Thyroid gland (tissue), 4 donors: ENCODE measurements at regions not wholly inside any gene's neighbourhood (a gene's known extent, or its start where the extent isn't known, plus 50 kb on each side); places are given as distances from the start of the nearest gene placed in this dataset.

Experiments
- DNase-seq, 2 donors: peaks; one replicate each; pipeline ENCODE4 v3.0.0-alpha.2; 2019
- H3K27ac ChIP-seq, 3 donors: fragments of 200-600 bp; sonication (generic); 1 replicate in 2 of 3; 2 replicates in 1 of 3; pipeline ENCODE4 v1.5.1; 2016 to 2019; ENCODE audit warnings: mild to moderate bottlenecking in 1 of 3, moderate library complexity in 1 of 3
- H3K27me3 ChIP-seq: fragments of 200-600 bp; sonication (generic); one replicate; pipeline ENCODE4 v1.5.1; 2019
- H3K36me3 ChIP-seq, 2 donors: fragments of 200-600 bp; sonication (generic); one replicate each; pipeline ENCODE4 v1.5.1; 2016 to 2019
- H3K4me1 ChIP-seq, 2 donors: fragments of 200-600 bp; sonication (generic); one replicate each; pipeline ENCODE4 v1.5.1; 2017 to 2019
- H3K4me3 ChIP-seq, 3 donors: fragments of 200-600 bp; sonication (generic); replicated peaks in 1 of 3; 1 replicate in 2 of 3; 2 replicates in 1 of 3; pipeline ENCODE4 v1.5.1; 2016; ENCODE audit warnings: mild to moderate bottlenecking in 1 of 3
- H3K9me3 ChIP-seq: fragments of 200-600 bp; sonication (generic); one replicate; pipeline ENCODE4 v1.5.1; 2017
- POLR2A ChIP-seq, 2 donors: fragments of 450-650 bp; IDR thresholded peaks; one replicate each; pipeline ENCODE4 v1.6.1; 2017; ENCODE audit warnings: antibody characterized with exemption in 2 of 2, mild to moderate bottlenecking in 2 of 2, moderate library complexity in 1 of 2
- WGBS, 2 donors: methylation state at CpG; one replicate each; pipeline ENCODE4 v1.1.5; 2017; 5-methylcytosine and 5-hydroxymethylcytosine counted together
- intact Hi-C: fragments of 100-400 bp; cut with DNase I; formaldehyde crosslinking; loops from one replicate; pipeline ENCODE4 v1.15.1; 2023
- TF ChIP-seq, protein P1 (sequence below), 6 experiments: fragments of 200-600 bp in 3 of 6; fragments of 450-650 bp in 3 of 6; sonication (generic) in 3 of 6; IDR thresholded peaks; one replicate each; pipeline ENCODE4 v1.5.1; 2016 to 2019; ENCODE audit warnings: antibody characterized with exemption in 6 of 6, mild to moderate bottlenecking in 2 of 6, inconsistent platforms in 1 of 6, moderate library complexity in 1 of 6

DNA sequence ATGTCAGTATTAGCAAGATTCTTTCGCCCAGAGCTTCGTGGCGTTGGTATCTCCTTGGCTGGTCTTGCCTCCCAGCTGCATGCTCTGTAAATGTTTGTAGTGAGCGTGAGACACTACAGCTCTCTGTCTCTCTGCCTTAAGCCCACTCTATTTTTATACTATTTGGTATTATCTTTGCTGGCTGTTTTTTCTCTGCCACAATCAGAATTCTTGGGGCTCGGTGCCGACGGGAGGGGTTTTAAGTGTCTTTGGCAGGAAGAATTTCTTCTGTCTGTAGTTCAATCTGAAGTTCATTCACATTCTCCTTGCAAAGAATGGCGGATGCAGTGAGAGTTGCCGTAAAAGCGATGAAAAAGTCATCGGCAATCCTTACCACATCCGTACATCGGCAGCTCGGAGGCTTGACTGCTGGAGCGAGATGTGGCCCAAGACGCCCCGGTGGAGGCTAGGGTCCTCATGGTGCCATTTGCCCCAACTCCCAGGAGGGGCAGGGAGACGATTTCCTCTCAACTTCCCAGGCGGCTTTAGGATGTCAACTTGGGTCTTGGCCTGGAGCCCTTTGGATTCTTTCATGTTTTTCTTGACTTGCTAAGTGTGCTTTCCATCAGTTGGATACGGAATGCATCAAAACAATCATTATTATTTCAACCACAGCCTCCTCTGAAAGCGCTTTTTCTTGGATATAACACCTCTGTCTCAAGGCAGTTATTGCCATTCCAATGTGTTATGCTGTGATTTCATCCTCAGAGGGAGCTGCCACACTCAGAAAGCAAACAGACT is 132.3 kb upstream of the SDK2 start:
- Histone ChIP-seq H3K9me3 (no peaks in the 10 kb centered on the region), H3K4me1 (no peaks in the 10 kb centered on the region), H3K36me3 (no peaks in the 10 kb centered on the region), H3K27ac (no peak overlapping the region), H3K27me3 (no peaks in the 10 kb centered on the region), H3K4me3 (no peak overlapping the region)
- 85 to 87% methylated on average over 21 of the region's 21 CpGs for WGBS, 2 donors
- no peak for DNase-seq
- no peak for TF ChIP-seq POLR2A (IDR thresholded peaks at IDR 0.05)
- TF ChIP-seq, protein P1, sequence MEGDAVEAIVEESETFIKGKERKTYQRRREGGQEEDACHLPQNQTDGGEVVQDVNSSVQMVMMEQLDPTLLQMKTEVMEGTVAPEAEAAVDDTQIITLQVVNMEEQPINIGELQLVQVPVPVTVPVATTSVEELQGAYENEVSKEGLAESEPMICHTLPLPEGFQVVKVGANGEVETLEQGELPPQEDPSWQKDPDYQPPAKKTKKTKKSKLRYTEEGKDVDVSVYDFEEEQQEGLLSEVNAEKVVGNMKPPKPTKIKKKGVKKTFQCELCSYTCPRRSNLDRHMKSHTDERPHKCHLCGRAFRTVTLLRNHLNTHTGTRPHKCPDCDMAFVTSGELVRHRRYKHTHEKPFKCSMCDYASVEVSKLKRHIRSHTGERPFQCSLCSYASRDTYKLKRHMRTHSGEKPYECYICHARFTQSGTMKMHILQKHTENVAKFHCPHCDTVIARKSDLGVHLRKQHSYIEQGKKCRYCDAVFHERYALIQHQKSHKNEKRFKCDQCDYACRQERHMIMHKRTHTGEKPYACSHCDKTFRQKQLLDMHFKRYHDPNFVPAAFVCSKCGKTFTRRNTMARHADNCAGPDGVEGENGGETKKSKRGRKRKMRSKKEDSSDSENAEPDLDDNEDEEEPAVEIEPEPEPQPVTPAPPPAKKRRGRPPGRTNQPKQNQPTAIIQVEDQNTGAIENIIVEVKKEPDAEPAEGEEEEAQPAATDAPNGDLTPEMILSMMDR (IDR thresholded peaks at IDR 0.05) = no peak
- intact Hi-C loops = no loop called here

DNA sequence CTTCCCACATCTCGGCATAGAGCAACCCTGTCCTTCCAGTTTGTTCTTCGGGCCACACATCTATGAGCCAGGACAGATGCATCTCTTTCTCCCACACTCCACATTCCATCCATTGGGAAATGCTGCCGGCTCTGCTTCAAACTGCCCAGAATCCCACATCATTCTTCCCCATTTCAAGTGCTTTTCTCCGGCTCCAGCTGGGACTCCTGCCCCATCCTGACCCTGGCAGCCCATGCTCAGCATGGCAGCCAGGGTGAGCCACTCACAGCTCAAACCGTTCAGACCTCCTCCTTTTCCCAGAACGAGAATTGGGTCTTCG is 132.8 kb upstream of the SDK2 start:
- no peaks in the 10 kb centered on the region for H3K4me1 ChIP-seq
- H3K9me3 ChIP-seq = no peaks in the 10 kb centered on the region
- intact Hi-C loops = no loop called here
- no peak for TF ChIP-seq POLR2A (IDR thresholded peaks at IDR 0.05)
- TF ChIP-seq, protein P1 (IDR thresholded peaks at IDR 0.05) = no peak
- H3K27ac ChIP-seq = no peak overlapping the region
- no peaks in the 10 kb centered on the region for H3K36me3 ChIP-seq
- no peaks in the 10 kb centered on the region for H3K27me3 ChIP-seq
- 61 to 70% methylated on average over 7 of the region's 7 CpGs for WGBS, 2 donors
- H3K4me3 ChIP-seq = no peak overlapping the region
- no peak for DNase-seq

DNA sequence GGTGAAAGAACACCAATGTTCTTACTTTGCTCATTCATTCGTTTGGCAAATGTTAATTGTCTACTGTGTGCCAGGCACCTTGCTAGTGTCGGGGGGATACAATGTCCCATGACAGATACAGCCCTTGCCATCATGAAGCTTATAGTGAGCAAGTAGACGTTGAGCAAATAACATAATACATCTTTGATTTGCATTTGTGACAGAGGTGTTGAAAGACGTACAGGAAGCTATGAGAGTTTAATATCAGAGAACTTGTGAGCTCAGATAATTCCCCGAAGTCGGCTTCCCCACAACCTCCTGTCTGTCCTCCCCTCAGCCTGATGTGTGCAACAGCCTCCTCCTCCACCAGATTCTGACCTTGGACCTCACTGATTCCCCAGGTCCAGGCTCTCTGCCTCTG is 138.0 kb upstream of the SDK2 start:
- no peak for TF ChIP-seq POLR2A (IDR thresholded peaks at IDR 0.05)
- TF ChIP-seq, protein P1 (IDR thresholded peaks at IDR 0.05) = no peak
- DNase-seq = no peak
- H3K9me3 ChIP-seq = no peaks in the 10 kb centered on the region
- no peak overlapping the region for H3K4me3 ChIP-seq
- no peak overlapping the region for H3K27ac ChIP-seq
- intact Hi-C loops = no loop called here
- no peaks in the 10 kb centered on the region for H3K36me3 ChIP-seq
- no peaks in the 10 kb centered on the region for H3K27me3 ChIP-seq
- WGBS, 2 donors = 53 to 65% methylated on average over 6 of the region's 6 CpGs
- H3K4me1 ChIP-seq = no peaks in the 10 kb centered on the region

DNA sequence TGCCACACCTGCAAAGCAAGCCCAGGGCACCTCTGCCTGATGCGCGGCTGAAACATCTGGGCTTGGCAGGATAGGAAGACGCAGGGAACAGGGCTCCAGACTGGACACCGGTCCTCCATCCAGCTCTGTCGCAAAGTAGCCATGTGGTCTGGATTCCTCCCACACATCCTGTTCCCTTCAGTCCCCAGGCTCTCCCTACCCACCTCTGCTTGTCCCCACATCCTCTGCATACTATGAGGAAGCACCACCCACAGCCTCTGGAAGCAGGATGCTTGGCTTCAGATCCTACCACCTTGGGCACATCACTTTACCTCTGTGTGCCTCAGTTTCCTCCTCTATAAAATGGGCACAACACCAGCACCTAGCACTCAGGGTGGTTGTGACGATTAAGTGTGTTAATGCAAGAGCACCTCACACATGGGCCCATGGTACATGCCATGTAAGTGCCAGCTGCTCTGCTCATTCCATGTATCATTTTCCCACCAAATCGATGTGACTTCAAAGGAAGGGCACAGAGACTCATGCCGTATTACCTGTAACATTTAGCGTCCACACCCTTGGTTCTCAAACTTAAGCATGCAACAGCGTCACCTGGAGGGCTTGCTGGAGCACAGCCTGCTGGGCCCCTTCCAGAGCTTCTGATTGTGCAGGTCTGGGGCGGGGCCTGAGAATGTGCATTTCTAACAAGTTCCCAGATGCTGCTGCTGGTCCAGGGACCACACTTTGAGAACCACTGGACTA is 138.6 kb upstream of the SDK2 start:
- Histone ChIP-seq H3K27me3 (no peaks in the 10 kb centered on the region), H3K4me1 (peaks cover 0 to 2% of the 10 kb centered on the region in 2 donors), H3K4me3 (no peak overlapping the region), H3K9me3 (no peaks in the 10 kb centered on the region), H3K36me3 (no peaks in the 10 kb centered on the region), H3K27ac (no peak overlapping the region)
- intact Hi-C loops = no loop called here
- TF ChIP-seq POLR2A (IDR thresholded peaks at IDR 0.05) = no peak
- TF ChIP-seq, protein P1 (IDR thresholded peaks at IDR 0.05) = no peak
- WGBS, 2 donors = 68 to 73% methylated on average over 9 to 11 of the region's 11 CpGs
- no peak for DNase-seq

DNA sequence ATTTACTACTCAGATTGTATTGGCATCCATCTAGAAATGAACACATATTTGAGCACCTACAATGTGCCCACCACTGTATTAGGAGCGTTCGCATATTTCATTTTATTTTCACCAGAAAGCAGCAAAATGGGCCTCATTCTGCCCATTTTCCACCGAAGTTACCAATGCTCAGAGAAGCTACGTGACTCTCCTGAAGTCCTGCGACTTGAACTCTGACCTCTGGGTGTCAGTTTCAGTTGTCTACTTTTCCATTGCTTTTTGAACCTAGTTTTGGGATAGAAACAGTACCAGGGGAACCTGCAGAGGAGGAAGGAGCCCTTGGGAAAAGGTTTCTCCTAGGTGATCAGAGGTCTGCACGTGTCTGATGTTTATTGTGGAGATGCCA is 139.1 kb upstream of the SDK2 start:
- TF ChIP-seq POLR2A (IDR thresholded peaks at IDR 0.05) = no peak
- TF ChIP-seq, protein P1 (IDR thresholded peaks at IDR 0.05) = no peak
- no peaks in the 10 kb centered on the region for H3K9me3 ChIP-seq
- H3K4me3 ChIP-seq = no peak overlapping the region
- H3K27ac ChIP-seq = no peak overlapping the region
- peaks cover 0 to 7% of the 10 kb centered on the region in 2 donors for H3K4me1 ChIP-seq
- H3K36me3 ChIP-seq = no peaks in the 10 kb centered on the region
- H3K27me3 ChIP-seq = no peaks in the 10 kb centered on the region
- WGBS, 2 donors = 65 to 74% methylated on average over 6 of the region's 6 CpGs
- DNase-seq = no peak
- intact Hi-C loops = no loop called here
